Neural progenitor cell (in vitro differentiated cells): ENCODE measurements at regions not wholly inside any gene's neighbourhood (a gene's known extent, or its start where the extent isn't known, plus 50 kb on each side); places are given as distances from the start of the nearest gene placed in this dataset.

Source experiments
- DNase-seq: peaks from one replicate; pipeline ENCODE4 v3.0.0-alpha.2; 2016; ENCODE audit warnings: low spot score
- H2AFZ ChIP-seq: fragments of 200-600 bp; sonication (generic); replicated peaks from 2 replicates; pipeline ENCODE4 v1.6.1; 2016; ENCODE audit warnings: antibody characterized with exemption
- H3F3A ChIP-seq: fragments of 200-600 bp; sonication (generic); 2 replicates; pipeline ENCODE4 v1.6.1; 2016; ENCODE audit warnings: antibody characterized with exemption, low read depth
- H3K27ac ChIP-seq: fragments of 200-600 bp; sonication (generic); 2 replicates; pipeline ENCODE4 v1.5.1; 2016; ENCODE audit warnings: mild to moderate bottlenecking
- H3K27me3 ChIP-seq: fragments of 200-600 bp; sonication (generic); 2 replicates; pipeline ENCODE4 v1.6.1; 2016; ENCODE audit warnings: mild to moderate bottlenecking, moderate library complexity
- H3K36me3 ChIP-seq: fragments of 200-600 bp; sonication (generic); 2 replicates; pipeline ENCODE4 v1.5.1; 2016
- H3K4me1 ChIP-seq: fragments of 200-600 bp; sonication (generic); 2 replicates; pipeline ENCODE4 v1.6.1; 2016; ENCODE audit warnings: mixed run types
- H3K4me2 ChIP-seq: fragments of 200-600 bp; sonication (generic); 2 replicates; pipeline ENCODE4 v1.6.1; 2016
- H3K4me3 ChIP-seq: fragments of 200-600 bp; sonication (generic); 2 replicates; pipeline ENCODE4 v1.5.1; 2016
- H3K79me2 ChIP-seq: fragments of 200-600 bp; sonication (generic); 2 replicates; pipeline ENCODE4 v1.6.1; 2016; ENCODE audit warnings: low read depth
- H3K9ac ChIP-seq: fragments of 200-600 bp; sonication (generic); 2 replicates; pipeline ENCODE4 v1.6.1; 2016
- H3K9me3 ChIP-seq: fragments of 200-600 bp; sonication (generic); 2 replicates; pipeline ENCODE4 v1.5.1; 2016; ENCODE audit warnings: low read depth
- H4K20me1 ChIP-seq: fragments of 200-600 bp; sonication (generic); 2 replicates; pipeline ENCODE4 v1.6.1; 2016; ENCODE audit warnings: low read depth
- H3K27ac Mint-ChIP-seq: 3 replicates; pipeline ENCODE4 v1.8.0; 2021; ENCODE audit warnings: mixed read lengths
- H3K27me3 Mint-ChIP-seq: 2 replicates; pipeline ENCODE4 v1.8.0; 2022; ENCODE audit warnings: low read depth, mild to moderate bottlenecking, inconsistent platforms, moderate library complexity, mixed read lengths; ENCODE audit not compliant: insufficient read depth
- H3K36me3 Mint-ChIP-seq: 3 replicates; pipeline ENCODE4 v1.8.0; 2021; ENCODE audit warnings: mixed read lengths
- H3K4me1 Mint-ChIP-seq: 3 replicates; pipeline ENCODE4 v1.8.0; 2021; ENCODE audit warnings: mixed read lengths
- H3K4me3 Mint-ChIP-seq: 3 replicates; pipeline ENCODE4 v1.8.0; 2021; ENCODE audit warnings: mild to moderate bottlenecking, moderate library complexity, mixed read lengths
- H3K9me3 Mint-ChIP-seq: 3 replicates; pipeline ENCODE4 v1.8.0; 2020; ENCODE audit warnings: mixed read lengths
- CTCF ChIP-seq: fragments of 200-600 bp; sonication (generic); IDR thresholded peaks from 2 replicates; pipeline ENCODE4 v1.5.1; 2017; ENCODE audit warnings: antibody characterized with exemption, mild to moderate bottlenecking
- EZH2 ChIP-seq: fragments of 200-600 bp; sonication (generic); IDR thresholded peaks from 2 replicates; pipeline ENCODE4 v1.6.1; 2017; ENCODE audit warnings: antibody characterized with exemption, mild to moderate bottlenecking, moderate library complexity
- EZH2phosphoT487 ChIP-seq: fragments of 200-600 bp; sonication (generic); IDR thresholded peaks from 2 replicates; pipeline ENCODE4 v1.6.1; 2017; ENCODE audit warnings: antibody characterized with exemption

- no peaks in the 10 kb centered on the region for H3K36me3 ChIP-seq
- Mint-ChIP-seq H3K27me3 (no peaks in the 10 kb centered on the region), H3K4me3 (no peak overlapping the region), H3K4me1 (no peaks in the 10 kb centered on the region), H3K9me3 (no peaks in the 10 kb centered on the region), H3K36me3 (no peaks in the 10 kb centered on the region), H3K27ac (no peak overlapping the region)
- H3K79me2 ChIP-seq, result no peaks in the 10 kb centered on the region
- no peaks in the 10 kb centered on the region for H3K9me3 ChIP-seq
- no peak for DNase-seq
- no peak overlapping the region for H2AFZ ChIP-seq
- TF ChIP-seq EZH2phosphoT487 (no peak), CTCF (no peak), EZH2 (no peak)
- H3K27me3 ChIP-seq, result no peaks in the 10 kb centered on the region
- H3K4me3 ChIP-seq, result no peak overlapping the region
- no peaks in the 10 kb centered on the region for H3K4me1 ChIP-seq
- no peaks in the 10 kb centered on the region for H4K20me1 ChIP-seq
- H3K4me2 ChIP-seq, result no peak overlapping the region
- no peaks in the 10 kb centered on the region for H3F3A ChIP-seq
- no peak overlapping the region for H3K27ac ChIP-seq
- no peak overlapping the region for H3K9ac ChIP-seq
Observed at GRCh38 chr9:115756736-115757135, 396.9 kb upstream of the PAPPA start.

- no peaks in the 10 kb centered on the region for H3K36me3 ChIP-seq
- no peaks in the 10 kb centered on the region for H3K27me3 ChIP-seq
- no peaks in the 10 kb centered on the region for H3K9me3 ChIP-seq
- DNase-seq, result no peak
- no peak overlapping the region for H2AFZ ChIP-seq
- TF ChIP-seq EZH2phosphoT487 (no peak), EZH2 (no peak), CTCF (no peak)
- no peaks in the 10 kb centered on the region for H3K4me1 ChIP-seq
- Mint-ChIP-seq H3K27me3 (no peaks in the 10 kb centered on the region), H3K36me3 (no peaks in the 10 kb centered on the region), H3K4me1 (no peaks in the 10 kb centered on the region), H3K4me3 (no peak overlapping the region), H3K9me3 (no peaks in the 10 kb centered on the region), H3K27ac (no peak overlapping the region)
- no peak overlapping the region for H3K4me2 ChIP-seq
- no peak overlapping the region for H3K4me3 ChIP-seq
- no peaks in the 10 kb centered on the region for H4K20me1 ChIP-seq
- H3F3A ChIP-seq, result no peaks in the 10 kb centered on the region
- no peaks in the 10 kb centered on the region for H3K79me2 ChIP-seq
- H3K9ac ChIP-seq, result no peak overlapping the region
- no peak overlapping the region for H3K27ac ChIP-seq
Observed at GRCh38 chr9:115757461-115757860, 396.1 kb upstream of the PAPPA start.

- Mint-ChIP-seq H3K4me3 (no peak overlapping the region), H3K4me1 (no peaks in the 10 kb centered on the region), H3K9me3 (no peaks in the 10 kb centered on the region), H3K27me3 (no peaks in the 10 kb centered on the region), H3K27ac (no peak overlapping the region), H3K36me3 (no peaks in the 10 kb centered on the region)
- TF ChIP-seq EZH2, result no peak
- no peak for TF ChIP-seq EZH2phosphoT487
- no peak for TF ChIP-seq CTCF
- H3K27ac ChIP-seq, result no peak overlapping the region
- no peak overlapping the region for H2AFZ ChIP-seq
- H3K27me3 ChIP-seq, result no peaks in the 10 kb centered on the region
- H3K4me2 ChIP-seq, result no peak overlapping the region
- H3K79me2 ChIP-seq, result no peaks in the 10 kb centered on the region
- H3K4me1 ChIP-seq, result no peaks in the 10 kb centered on the region
- no peak overlapping the region for H3K4me3 ChIP-seq
- no peaks in the 10 kb centered on the region for H4K20me1 ChIP-seq
- no peaks in the 10 kb centered on the region for H3F3A ChIP-seq
- no peak for DNase-seq
- no peaks in the 10 kb centered on the region for H3K9me3 ChIP-seq
- no peak overlapping the region for H3K9ac ChIP-seq
- H3K36me3 ChIP-seq, result no peaks in the 10 kb centered on the region
Observed at GRCh38 chr9:115758441-115758840, 395.1 kb upstream of the PAPPA start.

- Mint-ChIP-seq H3K27ac (no peak overlapping the region), H3K9me3 (no peaks in the 10 kb centered on the region), H3K27me3 (no peaks in the 10 kb centered on the region), H3K4me3 (no peak overlapping the region), H3K4me1 (no peaks in the 10 kb centered on the region), H3K36me3 (no peaks in the 10 kb centered on the region)
- Histone ChIP-seq H2AFZ (no peak overlapping the region), H3K9me3 (no peaks in the 10 kb centered on the region), H3K9ac (no peak overlapping the region), H3F3A (no peaks in the 10 kb centered on the region), H3K4me2 (no peak overlapping the region), H3K36me3 (no peaks in the 10 kb centered on the region), H3K79me2 (no peaks in the 10 kb centered on the region), H3K4me1 (no peaks in the 10 kb centered on the region), H3K27me3 (no peaks in the 10 kb centered on the region), H3K4me3 (no peak overlapping the region), H3K27ac (no peak overlapping the region), H4K20me1 (no peaks in the 10 kb centered on the region)
- TF ChIP-seq CTCF, result no peak
- TF ChIP-seq EZH2phosphoT487, result no peak
- TF ChIP-seq EZH2, result no peak
- no peak for DNase-seq
Observed at GRCh38 chr9:115759426-115759825, 394.2 kb upstream of the PAPPA start.
